C1 segment of cervical spinal cord (tissue), 14 donors: ENCODE measurements at regions not wholly inside any gene's neighbourhood (a gene's known extent, or its start where the extent isn't known, plus 50 kb on each side); places are given as distances from the start of the nearest gene placed in this dataset.
"Not testable (repeated sequence)": the region's sequence is repeated elsewhere in the genome, so short reads cannot be mapped to it uniquely, and the experiment has no call there.

ENCODE experiments used
- DNase-seq, 14 donors: peaks; one replicate each; lab custom pipeline; 2025; lab: John Stamatoyannopoulos, UW

DNA sequence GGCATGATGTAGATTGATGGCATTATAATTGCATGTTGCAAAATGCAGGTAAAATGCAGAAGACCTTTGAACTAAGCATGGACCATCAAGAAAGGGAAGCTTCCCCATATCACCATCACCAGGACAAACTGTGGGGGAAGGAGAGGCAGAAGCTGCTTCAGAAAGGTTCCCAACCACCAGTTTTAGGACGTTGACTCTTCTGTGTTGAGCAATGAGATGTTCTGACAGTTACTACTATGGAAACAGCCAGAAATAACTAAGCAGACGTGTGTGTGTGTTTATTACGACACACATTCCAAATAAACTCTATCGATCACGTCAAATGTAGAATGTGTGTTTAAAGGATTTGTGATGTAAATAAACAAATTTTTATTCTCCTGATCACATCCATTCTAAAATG, 110.2 kb upstream of the PLD5 start:
- no peak for DNase-seq

DNA sequence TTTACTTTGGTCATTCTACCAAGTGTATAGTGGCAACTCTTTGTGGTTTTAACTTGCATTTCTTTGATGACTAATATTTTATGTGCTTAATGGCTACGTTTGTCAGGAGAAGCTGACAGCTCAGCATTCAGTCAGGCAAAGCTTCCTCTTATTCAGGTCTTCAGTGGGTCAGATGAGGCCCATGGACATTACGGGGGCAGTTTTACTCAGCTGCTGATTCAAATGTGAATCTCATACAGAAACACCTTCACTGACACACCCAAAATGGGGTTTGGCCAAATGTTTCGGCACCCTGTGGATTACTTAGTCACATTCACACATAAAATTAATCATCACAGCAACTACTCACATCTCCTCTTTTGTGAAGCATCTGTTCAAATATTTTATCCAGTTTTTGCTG, 104.9 kb upstream of the PLD5 start:
- DNase-seq, result no peak

DNA sequence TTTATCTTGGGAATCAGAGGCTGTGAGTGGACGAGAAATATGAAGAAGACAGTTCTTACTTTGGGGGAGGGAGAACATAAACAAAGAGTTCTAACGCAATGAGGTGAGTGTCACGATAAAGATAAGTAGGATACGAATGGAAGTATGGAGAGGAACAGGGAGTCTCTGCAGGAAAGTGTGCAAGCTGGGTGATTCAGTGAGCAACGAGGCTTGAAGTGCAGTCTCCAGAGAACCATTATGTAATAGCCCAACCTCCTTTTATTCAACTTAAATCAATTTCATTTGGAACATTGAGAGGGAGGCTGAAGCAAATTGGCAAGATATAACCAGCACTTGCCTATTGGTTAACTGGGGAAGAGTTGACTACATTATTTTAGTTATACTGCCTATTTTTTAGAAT, 99.3 kb upstream of the PLD5 start:
- DNase-seq, result no peak

DNA sequence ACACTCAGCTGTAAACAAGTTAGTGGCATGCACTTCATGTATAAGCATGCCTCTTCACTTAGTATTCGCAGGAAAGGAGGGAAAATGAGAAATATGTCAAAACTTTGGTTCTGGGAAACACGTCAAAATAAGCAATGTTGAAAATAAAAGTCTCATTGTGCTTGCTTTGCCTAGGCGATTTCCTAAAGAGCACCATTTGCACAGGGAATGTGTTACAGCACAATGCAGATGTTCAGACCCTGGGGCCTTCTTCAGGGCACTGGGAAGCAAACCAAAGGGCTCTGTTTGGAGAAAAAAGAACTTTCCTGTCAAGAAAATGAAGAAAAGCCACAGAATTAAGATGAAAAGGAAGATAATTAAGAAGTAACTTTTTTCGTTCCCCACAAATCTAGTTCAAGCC, 98.6 kb upstream of the PLD5 start:
- no peak for DNase-seq

DNA sequence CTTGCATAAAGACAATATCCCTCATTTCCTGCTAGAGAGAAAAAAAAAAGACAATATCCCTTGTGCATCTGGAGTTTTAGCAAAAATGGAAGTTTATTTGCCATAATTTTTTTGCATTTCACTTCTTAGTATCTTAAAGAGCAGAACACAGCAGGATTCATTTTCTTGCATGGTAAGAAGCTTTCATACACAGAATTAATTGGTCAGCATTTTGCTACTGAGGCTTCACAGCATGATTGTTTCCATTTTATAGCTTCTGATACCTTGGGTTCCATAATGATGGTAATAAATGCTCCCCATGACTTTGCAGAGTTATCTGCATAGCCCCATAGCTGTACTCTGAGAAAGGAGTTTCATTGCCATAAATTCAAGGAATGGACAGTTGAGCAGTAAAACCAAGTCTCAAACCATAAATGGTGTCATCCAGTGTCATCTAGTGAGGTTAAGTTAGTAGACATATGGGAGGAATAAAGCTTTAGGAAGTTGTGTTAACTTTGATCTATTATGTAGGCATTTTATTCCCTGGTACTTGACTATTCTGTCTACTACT, 88.8 kb upstream of the PLD5 start:
- DNase-seq, result no peak

DNA sequence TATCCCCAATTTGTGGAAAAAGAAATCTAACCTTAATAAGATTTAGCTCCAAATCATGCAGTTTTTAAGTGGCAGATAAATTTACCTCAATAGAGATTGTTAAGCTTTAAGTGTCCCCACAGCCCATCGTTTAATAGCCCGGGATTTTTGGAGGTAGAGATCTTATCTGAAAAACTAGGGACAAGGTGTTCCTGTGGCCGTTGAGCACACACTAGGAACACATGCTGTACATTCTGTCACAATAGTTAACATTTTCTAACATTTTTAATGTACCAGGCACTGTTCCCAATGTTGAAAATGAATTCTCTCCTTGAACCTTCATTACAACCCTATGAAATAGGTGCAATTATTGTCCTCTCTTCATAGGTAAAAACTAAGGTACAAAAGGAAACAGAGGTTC, 85.7 kb upstream of the PLD5 start:
- no peak for DNase-seq

DNA sequence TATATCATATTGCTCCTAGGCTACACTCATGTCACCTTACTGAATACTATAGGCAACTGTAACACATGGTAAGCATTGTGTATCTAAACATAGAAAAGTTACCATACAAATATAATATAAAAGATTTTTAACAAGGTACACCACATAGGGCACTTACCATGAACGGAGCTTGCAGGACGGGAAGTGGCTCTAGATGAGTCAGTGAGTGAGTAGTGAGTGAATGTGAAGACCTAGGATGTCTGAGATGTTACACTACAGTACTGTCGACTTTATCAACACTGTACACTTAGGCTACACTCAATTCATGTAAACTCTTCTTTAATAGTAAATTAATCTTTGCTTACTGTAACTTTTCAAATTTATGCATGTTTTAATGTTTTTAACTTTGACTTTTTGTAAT, 81.0 kb upstream of the PLD5 start:
- DNase-seq, result no peak

DNA sequence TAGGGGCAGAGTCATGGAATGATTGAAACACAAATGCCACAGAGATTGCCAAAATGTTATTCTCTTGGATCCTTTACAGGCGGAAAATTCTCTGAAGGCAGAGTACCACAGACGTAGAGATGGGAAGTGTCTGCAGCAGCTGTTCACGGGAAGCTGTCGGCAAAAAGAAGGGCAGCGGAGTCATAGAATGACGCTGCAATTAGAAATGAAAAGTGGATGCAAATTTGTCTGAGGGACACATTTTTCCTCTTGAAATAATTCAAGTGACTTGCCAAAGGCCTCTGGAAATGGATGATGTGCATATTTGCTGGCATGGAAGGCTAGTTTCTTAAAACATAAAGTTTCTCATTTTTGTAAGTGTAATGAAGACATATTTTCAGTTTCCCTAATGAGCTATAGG, 77.5 kb upstream of the PLD5 start:
- DNase-seq, result no peak

DNA sequence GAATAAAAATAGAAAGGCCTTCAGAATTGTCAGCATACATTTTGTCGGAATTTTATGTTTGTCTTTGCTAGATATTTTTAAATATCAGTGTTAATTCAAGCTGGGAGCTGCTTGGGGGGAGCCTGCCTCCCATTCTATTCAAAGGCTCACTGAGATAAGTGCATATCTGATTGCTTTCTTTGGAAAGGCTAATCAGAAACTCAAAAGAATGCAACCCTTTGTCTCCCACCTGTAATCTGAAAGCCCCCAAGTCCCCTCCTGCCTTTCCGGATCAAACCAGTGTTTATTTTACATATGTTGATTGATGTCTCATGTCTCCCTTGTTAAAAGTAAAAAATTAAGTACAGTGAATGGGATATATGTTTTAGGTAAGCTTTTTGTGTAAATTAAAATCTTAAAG, 69.3 kb upstream of the PLD5 start:
- not testable (repeated sequence) for DNase-seq

DNA sequence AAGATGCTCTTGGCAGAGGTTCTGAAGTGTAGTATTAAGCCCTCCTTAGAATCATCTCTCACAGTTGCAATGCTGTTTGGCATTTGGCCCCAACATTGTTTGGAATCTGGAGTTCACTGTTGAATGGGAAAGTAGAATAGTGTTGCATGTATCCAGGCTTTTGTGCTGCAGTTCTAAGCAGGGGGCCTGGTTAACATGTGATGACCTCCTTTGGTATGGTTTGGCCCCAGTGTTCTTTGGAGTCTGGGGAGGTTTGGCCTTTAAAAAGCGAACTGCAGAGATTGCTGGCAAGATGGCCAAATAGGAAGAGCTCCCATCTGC, 61.8 kb upstream of the PLD5 start:
- no peak for DNase-seq

DNA sequence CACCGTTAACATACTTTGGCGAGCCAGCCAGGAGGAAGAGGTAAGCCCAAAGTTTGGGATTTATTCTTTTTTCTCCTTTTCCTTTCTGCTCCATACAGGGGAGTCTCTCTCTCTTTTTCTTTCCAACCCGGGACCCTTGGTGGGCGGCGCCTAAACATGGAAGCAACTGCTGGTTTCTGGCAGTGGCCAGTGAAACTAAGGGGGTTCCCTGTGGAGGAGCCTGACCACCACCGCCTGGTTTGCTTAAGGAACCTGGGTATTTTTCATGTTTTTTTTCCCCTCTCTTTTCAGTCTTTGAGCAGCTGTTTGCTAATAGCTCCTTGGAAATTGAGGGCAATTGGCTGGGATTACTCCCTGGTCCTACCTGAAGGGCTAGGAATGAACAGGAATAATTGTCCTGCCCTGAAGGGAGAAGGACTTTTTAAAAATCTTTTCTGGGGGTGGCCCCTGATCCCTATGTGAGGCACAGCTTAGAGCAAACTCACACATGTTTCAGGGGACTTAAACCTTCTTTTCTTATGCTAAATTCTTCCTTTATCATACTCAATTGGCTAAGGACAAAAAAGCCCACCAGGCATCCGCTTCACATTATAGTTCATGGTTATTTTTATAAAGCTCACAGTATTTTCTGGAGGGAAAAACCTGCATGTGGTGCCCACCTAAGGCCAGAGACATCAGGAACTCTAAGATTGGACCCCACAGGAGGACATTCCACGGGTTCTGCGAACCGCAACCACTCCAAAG, 61.3 kb upstream of the PLD5 start:
- DNase-seq, result no peak

DNA sequence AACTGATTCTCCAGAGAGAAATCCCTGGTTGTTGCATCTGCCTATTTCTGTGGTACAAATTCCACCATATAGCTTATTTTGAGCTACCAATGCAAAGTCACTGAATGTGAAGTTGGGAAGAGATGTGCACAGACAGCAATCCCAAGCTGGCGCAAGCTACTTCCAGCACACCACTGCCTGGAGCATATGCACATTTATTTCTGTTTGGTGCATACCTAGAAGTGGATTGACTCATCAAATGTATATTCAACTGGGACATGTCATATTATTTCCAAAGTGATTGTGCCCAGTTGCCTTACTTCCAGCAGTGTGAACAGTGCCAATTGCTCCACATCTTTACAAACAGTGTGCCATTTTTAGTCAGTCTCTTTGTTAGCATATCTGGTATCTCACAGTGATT, 58.2 kb upstream of the PLD5 start:
- DNase-seq, result no peak

DNA sequence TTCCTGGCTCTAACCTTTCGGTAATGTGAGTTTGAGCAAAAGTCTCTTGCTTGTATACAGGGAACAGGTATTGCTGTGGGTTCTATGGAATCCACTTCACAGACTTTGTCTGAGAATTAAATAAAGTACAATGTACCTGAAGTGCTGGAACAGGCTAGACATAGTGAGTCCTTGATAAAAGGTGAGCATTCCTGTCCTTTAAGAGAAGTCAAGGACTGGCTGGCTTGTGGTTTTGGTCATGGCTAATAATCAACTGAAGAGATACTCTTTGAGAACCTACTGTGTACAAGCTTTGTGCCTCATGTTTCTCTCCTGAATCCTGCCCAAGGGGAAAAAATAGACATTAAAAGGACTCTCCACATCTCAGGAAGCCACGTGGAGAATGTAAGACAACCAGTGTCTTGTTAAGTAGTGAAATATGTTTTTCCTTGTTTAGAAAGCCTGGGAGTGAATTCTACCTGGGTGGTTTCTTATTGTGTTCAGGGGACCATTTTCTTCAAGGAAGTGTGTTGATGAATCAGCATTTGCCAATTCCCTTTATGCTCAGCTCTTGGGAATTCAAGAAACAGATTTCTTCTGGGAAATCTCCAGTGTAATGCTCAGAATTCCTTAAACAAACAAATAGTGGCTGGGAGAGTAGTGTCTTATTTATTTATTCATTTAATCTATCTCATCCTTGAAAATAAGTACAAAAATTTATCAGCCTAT, 55.2 kb upstream of the PLD5 start:
- no peak for DNase-seq
